Germinal center (tissue), 1 donor: ENCODE measurements at regions not wholly inside any gene's neighbourhood (a gene's known extent, or its start where the extent isn't known, plus 50 kb on each side); places are given as distances from the start of the nearest gene placed in this dataset.
A peak's percentile ranks its signal among the peaks of the same experiment; 100 is the strongest.
"Not testable (repeated sequence)": the region's sequence is repeated elsewhere in the genome, so short reads cannot be mapped to it uniquely, and the experiment has no call there.

ENCODE experiments used
- DNase-seq: peaks from one replicate; pipeline ENCODE4 v3.0.0; 2012; ENCODE audit warnings: mixed read lengths, low spot score

DNA sequence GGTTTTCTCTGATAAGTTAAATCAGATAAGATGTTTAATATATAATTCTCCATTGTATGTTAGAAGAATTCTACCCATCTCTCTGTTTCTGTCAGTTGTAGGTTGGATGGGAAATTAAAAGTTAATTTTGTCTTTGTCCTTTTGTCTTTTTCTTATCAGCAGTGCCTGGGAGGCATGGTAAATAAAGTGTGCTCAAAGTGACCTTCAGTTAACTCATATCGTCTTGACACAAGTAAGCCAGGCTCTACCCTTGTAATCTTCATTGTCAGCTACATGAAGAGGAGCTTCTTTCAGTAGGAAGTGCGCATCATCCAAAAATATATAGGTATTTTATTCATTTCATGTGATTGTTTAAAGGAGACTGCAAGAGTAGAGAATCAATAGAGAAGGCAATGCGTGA lies 138.9 kb upstream of the NRIP1 start:
- no peak for DNase-seq

DNA sequence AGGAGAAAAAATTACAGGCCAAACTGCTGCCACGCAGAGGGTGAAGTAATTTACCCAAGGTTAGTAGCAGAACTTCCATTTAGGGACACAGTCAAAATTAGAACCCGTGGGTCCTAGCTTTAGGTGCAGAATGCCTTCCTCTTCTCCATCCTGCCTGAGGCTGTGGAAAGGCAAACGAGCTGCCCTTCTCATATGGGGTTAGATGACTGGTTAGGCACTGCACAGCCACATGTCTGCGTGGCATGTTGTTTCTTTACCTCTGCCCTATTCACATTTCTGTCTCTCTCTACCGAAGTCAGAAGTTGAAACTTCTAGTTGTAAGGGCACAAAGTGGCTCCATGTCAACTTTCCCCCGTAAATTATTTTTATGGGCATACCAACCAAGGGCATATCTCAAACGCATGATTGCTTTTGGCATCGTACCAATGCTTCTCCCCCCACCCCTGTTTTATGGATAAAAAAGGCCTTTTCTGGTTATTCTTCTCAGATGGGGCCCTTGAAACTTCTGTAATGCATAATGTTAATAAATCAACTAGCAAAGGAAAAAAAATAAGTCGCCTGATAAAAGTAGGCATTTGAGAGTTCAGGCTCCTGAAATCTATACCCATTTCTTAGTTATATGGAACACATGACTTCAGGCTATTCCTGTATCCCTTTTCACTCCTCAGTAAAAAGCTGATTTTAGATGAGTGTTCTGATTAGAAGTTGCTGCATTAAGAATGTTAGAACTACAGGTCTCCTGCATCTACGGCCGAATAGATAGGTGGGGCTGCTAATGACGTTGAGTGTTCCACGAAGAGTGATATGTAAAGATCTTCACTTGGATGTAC lies 139.6 kb upstream of the NRIP1 start:
- no peak for DNase-seq

DNA sequence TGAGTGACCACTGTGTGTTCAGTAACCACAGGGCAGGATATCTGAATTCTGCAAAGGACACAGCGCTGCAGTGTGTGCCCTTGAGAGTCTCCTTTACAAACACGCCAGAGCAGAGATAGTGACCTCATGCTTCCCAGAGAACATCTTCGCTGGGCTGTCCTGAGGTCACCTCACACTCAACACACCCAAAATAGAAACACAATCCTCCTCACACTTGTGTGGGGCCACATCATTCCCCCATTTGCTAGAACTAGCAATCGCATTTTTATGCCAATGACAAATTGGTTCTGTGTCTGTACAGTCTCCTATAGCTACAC lies 140.1 kb upstream of the NRIP1 start:
- no peak for DNase-seq

DNA sequence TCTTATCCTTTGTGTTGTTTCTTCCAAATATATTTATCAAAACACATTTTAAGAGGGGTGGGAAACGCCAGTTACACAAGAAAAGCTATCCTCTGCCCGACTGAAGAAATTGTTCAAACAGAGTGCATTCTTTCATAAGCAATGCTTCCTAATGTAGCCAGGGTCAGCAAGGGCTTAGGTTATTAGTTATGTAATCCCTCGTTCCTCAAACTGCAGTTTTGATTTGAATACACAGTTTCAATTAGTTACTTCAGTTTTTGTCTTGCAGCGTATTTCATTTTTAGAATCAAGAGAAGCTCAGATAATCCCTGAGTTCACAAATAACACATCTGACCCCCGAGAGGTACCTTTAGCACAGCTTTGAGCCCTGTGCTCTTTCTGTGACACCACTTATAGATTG lies 141.7 kb upstream of the NRIP1 start:
- DNase-seq = peak; percentile 20

DNA sequence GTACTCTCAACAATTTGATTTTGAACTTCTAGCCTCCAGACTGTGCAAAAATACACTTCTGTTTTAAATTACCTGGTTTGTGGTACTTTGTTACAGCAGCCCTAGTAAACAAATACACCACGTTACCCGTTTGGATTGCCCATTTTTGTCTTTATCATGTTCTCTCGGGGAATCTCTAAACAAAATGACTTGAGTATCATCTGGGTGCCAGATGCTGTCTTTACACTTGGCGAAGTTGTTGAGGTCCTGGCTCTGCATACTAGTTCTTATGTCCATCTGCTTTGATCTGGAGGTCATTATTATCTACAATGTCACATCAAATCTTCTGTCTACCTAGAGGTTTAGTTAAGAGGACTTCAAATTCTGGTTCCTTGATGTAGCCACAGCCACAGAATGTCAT lies 142.4 kb upstream of the NRIP1 start:
- no peak for DNase-seq

DNA sequence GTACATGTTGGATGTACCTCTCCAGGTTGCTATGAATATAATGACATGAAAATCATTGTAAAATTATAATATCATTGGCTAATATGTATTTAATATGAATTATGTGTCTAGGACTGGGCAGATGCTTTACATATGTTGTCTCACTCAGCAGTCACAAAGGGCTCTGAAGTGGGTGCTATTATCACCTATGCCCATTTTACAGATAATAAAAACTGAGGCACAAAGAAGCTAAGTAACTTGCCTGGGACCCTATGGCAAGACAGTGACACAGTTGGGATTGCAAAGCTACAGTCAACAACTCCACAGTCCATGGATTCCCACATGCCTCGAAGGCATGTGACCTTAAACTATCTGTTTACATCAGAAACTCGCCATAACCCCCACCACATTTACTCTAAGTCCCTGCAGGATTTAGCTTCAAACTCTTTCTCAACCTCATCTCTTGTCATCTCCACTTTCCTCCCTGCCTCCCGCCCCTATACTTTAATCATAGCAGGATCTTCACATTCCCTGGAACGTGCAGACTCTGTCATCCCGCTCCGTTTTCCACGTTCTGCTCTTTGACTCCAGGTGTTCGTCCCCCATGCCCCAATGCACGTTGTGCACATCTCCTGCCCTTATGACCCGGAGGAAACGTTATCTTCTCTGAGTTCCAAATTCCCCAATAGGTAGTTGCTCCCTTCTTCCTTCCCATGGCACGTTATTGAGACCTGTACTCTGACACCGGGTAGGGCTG lies 143.0 kb upstream of the NRIP1 start:
- no peak for DNase-seq

GRCh38 chr21:15208786-15209185 lies 144.0 kb upstream of the NRIP1 start:
- DNase-seq = no peak

- DNase-seq = no peak
Measured at GRCh38 chr21:15209224-15209623, 144.4 kb upstream of the NRIP1 start.

GRCh38 chr21:15210235-15210678 lies 145.5 kb upstream of the NRIP1 start:
- no peak for DNase-seq

DNA sequence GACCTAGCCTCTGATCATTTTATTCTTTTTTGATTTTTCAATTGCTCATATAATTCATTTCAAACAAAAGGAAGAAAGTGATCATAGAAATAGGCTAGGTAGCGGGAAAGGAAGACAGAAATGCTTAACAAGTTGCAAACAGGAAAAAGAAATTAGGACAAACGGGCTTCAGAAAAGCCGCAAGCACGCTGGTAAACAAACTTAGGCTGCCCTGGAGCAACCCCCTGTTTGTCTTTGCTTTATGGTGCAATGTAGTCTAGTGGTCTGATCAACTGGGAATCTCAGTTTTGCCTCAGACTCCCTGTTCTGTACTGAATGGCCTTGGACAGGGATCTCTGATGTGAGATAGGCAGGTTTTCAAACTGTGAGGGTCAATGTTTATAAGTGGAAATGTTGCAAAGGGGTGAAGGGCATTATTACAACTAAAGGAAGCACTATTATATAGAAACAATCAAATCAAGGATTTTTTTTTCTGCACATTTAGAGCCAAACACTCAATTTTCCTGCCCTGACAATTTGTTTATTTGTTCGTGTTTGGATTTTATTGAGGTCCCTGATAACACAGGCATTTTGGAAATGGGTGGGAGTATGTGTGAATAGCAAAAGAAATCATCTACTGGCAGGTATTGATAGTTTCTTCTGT lies 146.8 kb upstream of the NRIP1 start:
- no peak for DNase-seq

DNA sequence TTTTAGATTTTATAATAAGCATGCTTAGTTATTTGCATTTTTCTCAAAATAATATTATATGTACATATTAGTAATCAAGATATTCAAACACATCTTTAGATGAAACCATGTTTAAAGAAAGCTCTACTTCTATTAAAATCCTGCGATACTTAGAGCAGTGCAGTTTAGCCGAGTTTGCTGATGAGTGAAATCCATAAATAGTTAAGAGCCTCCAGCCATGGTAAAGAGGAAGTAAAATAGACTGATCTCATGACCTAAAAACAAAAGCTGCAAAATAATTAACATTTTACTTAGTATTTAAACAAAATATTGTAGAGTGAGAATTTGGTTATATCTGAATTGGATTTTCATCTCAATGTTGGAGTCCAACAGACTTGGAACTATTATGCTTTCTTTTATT lies 147.4 kb upstream of the NRIP1 start:
- DNase-seq = peak; percentile 21

GRCh38 chr21:15218476-15218875 lies 153.7 kb upstream of the NRIP1 start:
- DNase-seq = not testable (repeated sequence)

DNA sequence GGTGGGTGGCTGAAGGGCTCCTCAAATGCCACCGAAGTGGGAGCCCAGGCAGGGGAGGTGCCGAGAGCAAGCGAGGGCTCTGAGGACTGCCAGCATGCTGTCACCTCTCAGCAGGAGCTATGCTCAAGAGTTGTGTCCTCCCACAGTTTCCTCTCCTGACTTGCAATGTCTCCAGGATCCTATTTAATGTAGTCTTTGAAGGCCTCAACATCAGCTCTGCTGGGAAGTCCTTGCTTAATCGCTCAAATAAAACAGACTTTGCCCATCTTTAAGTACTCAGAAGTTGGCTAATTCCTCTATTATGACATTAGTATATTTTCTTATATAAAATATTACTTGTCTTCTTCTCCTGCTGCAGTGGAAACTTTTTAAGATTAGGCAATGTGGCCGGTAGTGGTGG lies 154.2 kb upstream of the NRIP1 start:
- no peak for DNase-seq

DNA sequence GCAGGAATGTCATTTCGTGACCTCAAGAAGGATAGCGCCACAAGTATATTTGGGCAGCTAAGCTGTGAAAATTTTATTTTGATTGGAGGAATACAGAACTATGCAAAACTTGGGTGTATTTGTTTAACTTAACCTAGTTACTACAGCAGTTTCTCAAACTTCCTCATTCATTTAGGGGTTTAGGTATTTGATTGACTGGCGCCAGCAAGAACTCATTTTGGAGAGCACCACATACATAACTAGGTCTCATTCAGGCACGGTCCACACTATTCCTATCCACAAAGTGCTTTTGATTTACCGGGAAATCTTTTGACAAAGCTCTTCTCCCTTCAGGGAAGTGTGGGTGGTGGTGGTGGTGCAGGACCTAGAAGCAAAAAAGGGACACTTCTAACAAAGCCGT lies 155.1 kb upstream of the NRIP1 start:
- no peak for DNase-seq

DNA sequence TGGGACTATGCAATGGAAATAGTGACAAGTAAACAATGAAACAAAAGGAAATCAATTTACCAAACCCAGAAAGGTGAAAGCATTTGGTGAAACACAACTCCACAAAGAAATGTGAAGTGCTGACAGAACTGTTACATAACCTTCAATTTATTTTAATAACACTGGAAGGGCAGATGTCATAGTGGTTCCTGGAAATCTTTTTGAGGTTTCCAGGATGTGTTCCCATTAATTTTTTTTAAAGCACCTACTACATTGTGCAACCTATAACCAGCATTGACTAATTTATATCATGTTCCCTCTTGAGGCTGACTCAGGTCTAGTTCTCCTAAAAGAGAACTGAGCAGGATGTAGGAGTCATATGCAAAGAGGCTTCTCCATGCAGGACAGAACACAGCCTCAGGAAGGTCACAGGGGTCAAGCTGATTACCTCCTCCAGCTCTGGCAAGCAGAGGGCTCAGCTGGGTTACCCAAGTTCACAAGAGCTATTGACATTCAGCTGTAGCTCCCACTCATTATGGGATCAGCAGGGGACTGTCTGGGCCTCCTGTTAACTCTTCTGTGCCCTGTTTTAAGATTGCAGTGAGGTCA lies 157.1 kb upstream of the NRIP1 start:
- DNase-seq = no peak

- DNase-seq = no peak
Measured at GRCh38 chr21:15222707-15223106, 157.9 kb upstream of the NRIP1 start.

DNA sequence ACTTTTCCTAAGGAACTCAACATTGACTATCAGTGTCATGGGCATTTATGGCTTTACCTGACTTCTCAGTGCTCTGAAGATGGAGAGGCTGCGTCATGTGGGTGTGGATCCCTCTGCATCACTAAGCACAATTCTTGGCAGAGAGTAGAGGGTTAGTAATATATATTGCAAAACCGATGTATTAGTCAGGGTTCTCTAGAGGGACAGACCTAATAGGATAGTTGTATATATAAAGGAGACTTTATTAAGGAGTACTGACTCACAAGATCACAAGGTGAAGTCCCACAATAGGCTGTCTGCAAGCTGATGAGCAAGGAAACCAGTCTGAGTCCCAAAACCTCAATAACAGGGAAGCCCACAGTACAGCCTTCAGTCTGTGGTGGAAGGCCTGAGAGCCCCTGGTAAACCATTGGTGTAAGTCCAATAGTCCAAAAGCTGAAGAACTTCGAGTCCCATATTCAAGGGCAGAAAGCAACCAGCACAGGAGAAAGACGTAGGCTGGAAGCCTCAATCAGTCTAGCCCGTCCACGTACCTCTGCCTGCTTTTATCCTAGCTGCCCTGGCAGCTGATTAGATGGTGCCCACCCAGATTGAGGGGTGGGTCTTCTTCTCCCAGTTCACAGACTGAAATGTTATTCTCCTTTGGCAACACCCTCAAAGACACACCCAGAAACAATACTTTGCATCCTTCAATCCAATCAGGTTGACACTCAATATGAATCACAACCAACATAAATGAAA lies 159.7 kb upstream of the NRIP1 start:
- DNase-seq = no peak

- no peak for DNase-seq
Measured at GRCh38 chr21:15227919-15228318, 163.1 kb upstream of the NRIP1 start.

DNA sequence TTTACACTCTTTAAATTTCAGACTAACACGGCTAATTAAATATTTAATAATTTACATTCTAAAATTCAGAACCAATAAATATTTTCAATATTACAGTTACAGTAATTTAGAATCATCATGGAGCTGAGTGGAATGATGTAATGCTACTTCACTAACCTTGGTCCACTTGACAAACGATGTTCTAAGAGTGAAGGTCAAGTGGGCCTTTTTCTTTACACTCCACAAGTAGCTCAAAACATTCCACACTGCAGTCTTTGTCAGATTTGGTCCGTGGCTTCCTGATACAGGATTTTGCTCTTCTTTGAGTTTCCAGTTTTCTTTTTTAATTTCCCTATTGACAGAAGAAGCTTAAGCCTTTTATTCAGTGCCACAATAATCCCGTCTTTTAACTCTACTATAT lies 164.6 kb upstream of the NRIP1 start:
- DNase-seq = no peak

- DNase-seq = no peak
Measured at GRCh38 chr21:15233611-15234010, 168.8 kb upstream of the NRIP1 start.

GRCh38 chr21:15236111-15236510 lies 171.3 kb upstream of the NRIP1 start:
- DNase-seq = no peak

- DNase-seq = no peak
Measured at GRCh38 chr21:15240848-15241247, 176.0 kb upstream of the NRIP1 start.
